Stomach (tissue), 8 donors: ENCODE measurements at regions not wholly inside any gene's neighbourhood (a gene's known extent, or its start where the extent isn't known, plus 50 kb on each side); places are given as distances from the start of the nearest gene placed in this dataset.

Experiments used
- DNase-seq, 2 donors: peaks; one replicate each; pipeline versions ENCODE4 v3.0.0 to v3.0.0-alpha.2; 2013 to 2019
- H3K27ac ChIP-seq, 5 donors: fragments of 200-600 bp in 4 of 5; sonication (generic) in 4 of 5; one replicate each; pipeline ENCODE4 v1.5.1; 2013 to 2019; ENCODE audit warnings: mild to moderate bottlenecking in 1 of 5, moderate library complexity in 1 of 5
- H3K27me3 ChIP-seq, 3 donors: fragments of 200-600 bp; sonication (generic); one replicate each; pipeline ENCODE4 v1.5.1; 2017 to 2019; ENCODE audit warnings: mixed run types in 1 of 3
- H3K36me3 ChIP-seq, 4 donors: fragments of 200-600 bp; sonication (generic); 1 replicate in 3 of 4; 2 replicates in 1 of 4; pipeline ENCODE4 v1.5.1; 2016 to 2019
- H3K4me1 ChIP-seq, 4 donors: fragments of 200-600 bp; sonication (generic); one replicate each; pipeline ENCODE4 v1.5.1; 2016 to 2019
- H3K4me3 ChIP-seq, 4 donors: fragments of 200-600 bp; sonication (generic) in 3 of 4; one replicate each; pipeline ENCODE4 v1.5.1; 2016 to 2019; ENCODE audit warnings: mild to moderate bottlenecking in 1 of 4
- H3K9me3 ChIP-seq, 4 donors: fragments of 200-600 bp; sonication (generic); one replicate each; pipeline ENCODE4 v1.5.1; 2016 to 2019
- EP300 ChIP-seq: sonication (generic); formaldehyde crosslinking; IDR thresholded peaks from one replicate; pipeline ENCODE4 v1.6.1; 2017; ENCODE audit warnings: antibody characterized with exemption
- POLR2A ChIP-seq, 4 donors: fragments of 450-650 bp; IDR thresholded peaks; one replicate each; pipeline ENCODE4 v1.6.1; 2016; ENCODE audit warnings: antibody characterized with exemption in 4 of 4, control low read depth in 2 of 4, mild to moderate bottlenecking in 1 of 4, moderate library complexity in 1 of 4
- POLR2AphosphoS5 ChIP-seq, 3 donors: sonication (generic); formaldehyde crosslinking; IDR thresholded peaks; one replicate each; pipeline ENCODE4 v1.6.1; 2016; ENCODE audit warnings: antibody characterized with exemption in 3 of 3
- WGBS, 5 donors: extraction: QIAGEN DNeasy Blood & Tissue Kit in 3 of 5; methylation state at CpG; one replicate each; pipeline versions ENCODE4 v1.1.5 to v1.1.7; 2013 to 2018; 5-methylcytosine and 5-hydroxymethylcytosine counted together
- intact Hi-C: fragments of 100-400 bp; cut with DNase I; formaldehyde crosslinking; loops from one replicate; pipeline ENCODE4 v1.15.1; 2023; ENCODE audit warnings: low total_unique reads
- TF ChIP-seq, protein P1 (sequence below), 7 experiments: fragments of 450-650 bp in 4 of 7; fragments of 200-600 bp in 3 of 7; sonication (generic) in 3 of 7; IDR thresholded peaks; one replicate each; pipeline ENCODE4 v1.5.1; 2016 to 2019; ENCODE audit warnings: antibody characterized with exemption in 7 of 7, control low read depth in 2 of 7, mild to moderate bottlenecking in 1 of 7
- donor health status: healthy with polysubstance abuse.
- donor health status: Bipolar disorder and iron deficiency.
- donor health status: healthy.

DNA sequence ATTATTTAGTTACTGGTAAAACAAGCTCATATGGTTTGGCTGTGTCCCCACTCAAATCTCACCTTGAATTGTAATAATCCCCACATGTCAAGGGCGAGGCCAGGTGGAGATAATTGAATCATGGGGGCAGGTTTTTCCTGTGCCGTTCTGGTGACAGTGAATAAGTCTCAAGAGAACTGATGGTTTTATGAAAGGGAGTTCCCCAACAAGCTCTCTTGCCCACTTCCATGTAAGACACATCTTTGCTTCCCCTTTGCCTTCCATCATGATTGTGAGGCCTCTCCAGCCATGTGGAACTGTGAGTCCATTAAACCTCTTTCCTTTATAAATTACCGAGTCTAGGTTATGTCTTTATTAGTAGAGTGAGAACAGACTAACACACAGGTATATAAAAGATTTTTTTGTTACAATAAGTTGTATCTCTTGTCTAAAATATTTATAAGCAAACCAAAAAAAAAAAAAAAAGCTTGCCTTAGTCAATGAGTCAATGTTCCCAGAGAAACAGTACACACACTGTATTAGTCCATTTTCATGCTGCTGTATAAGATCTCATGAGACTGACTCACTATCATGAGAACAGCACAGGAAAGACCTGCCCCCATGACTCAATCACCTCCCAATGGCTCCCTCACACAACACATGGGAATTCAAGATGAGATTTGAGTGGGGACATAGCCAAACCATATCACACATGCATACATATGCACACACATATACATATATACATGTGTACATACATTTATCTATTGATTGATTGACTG lies 138.3 kb downstream of the BASP1 start:
- DNase-seq = no peak
- Histone ChIP-seq H3K9me3 (no peaks in the 10 kb centered on the region), H3K4me1 (no peaks in the 10 kb centered on the region), H3K4me3 (no peak overlapping the region), H3K27ac (no peak overlapping the region), H3K36me3 (no peaks in the 10 kb centered on the region), H3K27me3 (no peaks in the 10 kb centered on the region)
- TF ChIP-seq EP300 = no peak
- TF ChIP-seq, protein P1, sequence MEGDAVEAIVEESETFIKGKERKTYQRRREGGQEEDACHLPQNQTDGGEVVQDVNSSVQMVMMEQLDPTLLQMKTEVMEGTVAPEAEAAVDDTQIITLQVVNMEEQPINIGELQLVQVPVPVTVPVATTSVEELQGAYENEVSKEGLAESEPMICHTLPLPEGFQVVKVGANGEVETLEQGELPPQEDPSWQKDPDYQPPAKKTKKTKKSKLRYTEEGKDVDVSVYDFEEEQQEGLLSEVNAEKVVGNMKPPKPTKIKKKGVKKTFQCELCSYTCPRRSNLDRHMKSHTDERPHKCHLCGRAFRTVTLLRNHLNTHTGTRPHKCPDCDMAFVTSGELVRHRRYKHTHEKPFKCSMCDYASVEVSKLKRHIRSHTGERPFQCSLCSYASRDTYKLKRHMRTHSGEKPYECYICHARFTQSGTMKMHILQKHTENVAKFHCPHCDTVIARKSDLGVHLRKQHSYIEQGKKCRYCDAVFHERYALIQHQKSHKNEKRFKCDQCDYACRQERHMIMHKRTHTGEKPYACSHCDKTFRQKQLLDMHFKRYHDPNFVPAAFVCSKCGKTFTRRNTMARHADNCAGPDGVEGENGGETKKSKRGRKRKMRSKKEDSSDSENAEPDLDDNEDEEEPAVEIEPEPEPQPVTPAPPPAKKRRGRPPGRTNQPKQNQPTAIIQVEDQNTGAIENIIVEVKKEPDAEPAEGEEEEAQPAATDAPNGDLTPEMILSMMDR (IDR thresholded peaks at IDR 0.05) = no peak
- TF ChIP-seq POLR2A (IDR thresholded peaks at IDR 0.05) = no peak
- no peak for TF ChIP-seq POLR2AphosphoS5 (IDR thresholded peaks at IDR 0.05)
- 81 to 93% (median 82%) methylated on average over 3 of the region's 3 CpGs for WGBS, 5 donors
- intact Hi-C loops = no loop called here

DNA sequence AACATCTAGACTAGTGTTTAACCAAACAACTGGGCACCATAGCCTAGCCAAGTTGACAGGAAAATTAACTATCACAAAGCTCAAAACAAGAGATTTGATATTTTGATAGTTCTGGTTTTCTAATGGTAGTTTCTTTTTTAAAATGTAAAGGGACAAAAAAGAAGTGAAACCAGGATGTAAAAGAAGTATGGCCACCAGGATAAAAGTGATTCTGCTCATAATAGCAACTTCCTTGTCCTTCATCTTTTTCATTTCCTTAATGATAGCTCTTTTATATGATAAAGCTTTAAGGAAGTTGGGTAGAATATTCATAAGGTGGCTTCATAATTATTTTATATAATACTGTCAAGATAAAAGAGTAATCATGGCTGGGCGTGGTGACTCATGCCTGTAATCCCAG lies 139.1 kb downstream of the BASP1 start:
- intact Hi-C loops = no loop called here
- H3K27me3 ChIP-seq = no peaks in the 10 kb centered on the region

DNA sequence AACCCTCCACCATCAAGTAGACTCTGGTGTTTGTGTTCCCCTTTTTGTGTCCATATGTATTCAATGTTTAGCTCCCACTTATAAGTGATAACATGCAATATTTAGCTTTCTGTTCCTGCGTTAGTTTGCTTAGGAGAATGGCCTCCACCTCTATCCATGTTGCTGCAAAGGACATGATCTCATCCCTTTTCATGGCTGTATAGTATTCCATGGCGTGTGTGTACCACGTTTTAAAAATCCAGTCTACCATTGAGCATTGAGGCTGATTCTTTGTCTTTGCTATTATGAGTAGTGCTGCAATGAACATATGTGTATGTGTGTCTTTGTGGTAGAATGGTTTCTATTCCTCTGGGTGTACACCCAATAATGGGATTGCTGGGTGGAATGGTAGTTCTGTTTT lies 140.1 kb downstream of the BASP1 start:
- intact Hi-C loops = no loop called here
- Histone ChIP-seq H3K27ac (no peak overlapping the region), H3K27me3 (no peaks in the 10 kb centered on the region), H3K9me3 (no peaks in the 10 kb centered on the region), H3K4me1 (no peaks in the 10 kb centered on the region), H3K4me3 (no peak overlapping the region), H3K36me3 (no peaks in the 10 kb centered on the region)
- DNase-seq = no peak
- WGBS, 5 donors = 86 to 96% (median 91%) methylated on average over 3 of the region's 3 CpGs
- no peak for TF ChIP-seq POLR2AphosphoS5 (IDR thresholded peaks at IDR 0.05)
- no peak for TF ChIP-seq POLR2A (IDR thresholded peaks at IDR 0.05)
- no peak for TF ChIP-seq EP300
- TF ChIP-seq, protein P1 (IDR thresholded peaks at IDR 0.05) = no peak

More for the DNA sequence above, 139.1 kb downstream of the BASP1 start:
- H3K4me3 ChIP-seq = no peak overlapping the region
- no peak overlapping the region for H3K27ac ChIP-seq
- no peaks in the 10 kb centered on the region for H3K36me3 ChIP-seq
- WGBS, 5 donors = 53 to 92% (median 80%) methylated on average over 1 of the region's 1 CpG
- DNase-seq = no peak
- H3K4me1 ChIP-seq = no peaks in the 10 kb centered on the region
- TF ChIP-seq POLR2A (IDR thresholded peaks at IDR 0.05) (no peak), POLR2AphosphoS5 (IDR thresholded peaks at IDR 0.05) (no peak), EP300 (no peak)
- TF ChIP-seq, protein P1 (IDR thresholded peaks at IDR 0.05) = no peak
- no peaks in the 10 kb centered on the region for H3K9me3 ChIP-seq

DNA sequence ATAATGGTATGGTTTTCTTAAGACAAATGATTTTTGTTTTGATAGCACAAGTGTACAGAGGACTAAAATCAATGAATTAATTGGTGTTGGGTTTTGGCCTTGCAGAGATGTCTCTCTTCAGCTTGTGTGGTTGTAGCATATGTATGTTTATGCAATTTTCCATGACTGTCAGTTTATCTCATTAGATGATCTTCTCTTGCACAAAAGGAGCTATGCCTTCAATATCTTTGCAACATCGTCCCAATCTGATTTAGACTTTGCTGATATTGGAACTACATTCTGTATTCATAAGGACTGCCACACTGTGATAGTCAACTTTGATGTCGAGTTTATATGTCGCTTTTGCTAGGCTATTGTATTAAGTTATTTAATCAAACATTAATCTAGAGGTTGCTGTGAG lies 140.0 kb upstream of the TAF11L2 start:
- TF ChIP-seq, protein P1 (IDR thresholded peaks at IDR 0.05) = no peak
- TF ChIP-seq POLR2AphosphoS5 (IDR thresholded peaks at IDR 0.05) (no peak), EP300 (no peak), POLR2A (IDR thresholded peaks at IDR 0.05) (no peak)
- Histone ChIP-seq H3K4me3 (no peak overlapping the region), H3K27ac (no peak overlapping the region), H3K9me3 (no peaks in the 10 kb centered on the region), H3K4me1 (no peaks in the 10 kb centered on the region), H3K36me3 (no peaks in the 10 kb centered on the region), H3K27me3 (no peaks in the 10 kb centered on the region)
- DNase-seq = no peak
- 83 to 96% (median 91%) methylated on average over 3 of the region's 3 CpGs for WGBS, 5 donors
- intact Hi-C loops = no loop called here
